ENCODE measurements at regions not wholly inside any gene's neighbourhood (a gene's known extent, or its start where the extent isn't known, plus 50 kb on each side); places are given as distances from the start of the nearest gene placed in this dataset.

DNA sequence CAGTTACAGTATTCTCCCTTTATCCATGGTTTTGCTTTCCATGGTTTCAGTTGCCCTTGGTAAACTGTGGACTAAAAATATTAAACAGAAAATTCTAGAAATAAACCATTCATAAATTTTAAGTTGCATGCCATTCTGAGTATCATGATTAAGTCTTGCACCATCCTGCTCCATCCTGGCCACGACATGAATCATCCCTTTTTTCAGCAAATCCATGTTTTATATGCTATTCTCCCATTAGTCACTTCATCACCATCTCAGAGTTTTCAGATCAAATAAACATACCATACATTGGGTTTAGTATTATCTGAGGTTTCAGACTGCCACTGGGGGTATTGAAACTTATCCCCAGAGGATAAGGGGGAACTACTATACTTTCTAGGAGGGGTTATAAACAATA lies 234.4 kb upstream of the ATP10B start:
- H4K8ac ChIP-seq (ENCODE audit: low read depth, low read length): no peak overlapping the region
- no peak overlapping the region for H2BK5ac ChIP-seq (ENCODE audit: low read length)
- no peak overlapping the region for H3K9ac ChIP-seq (ENCODE audit: low read depth, low read length, poor library complexity)
- H4K91ac ChIP-seq (ENCODE audit: low read depth, low read length, poor library complexity): no peak overlapping the region
- H2AK5ac ChIP-seq (ENCODE audit: low read depth, low read length): no peak overlapping the region
- no peak overlapping the region for H2BK120ac ChIP-seq (ENCODE audit: low read depth, low read length)
- H3K4me3 ChIP-seq (ENCODE audit: low read length in 2 of 2): no peak overlapping the region
- no peak overlapping the region for H3K23ac ChIP-seq (ENCODE audit: low read depth, low read length, poor library complexity)
- no peaks in the 10 kb centered on the region for H3K36me3 ChIP-seq (replicated peaks in 1 of 2; ENCODE audit: control insufficient read depth in 2 of 2, insufficient read depth in 2 of 2, low read length in 2 of 2)
- no peak overlapping the region for H2BK12ac ChIP-seq (ENCODE audit: low read length)
- H3K14ac ChIP-seq (ENCODE audit: low read length): no peak overlapping the region
- H3K4me1 ChIP-seq (ENCODE audit: control insufficient read depth in 2 of 2, insufficient read depth in 1 of 2, low read depth in 1 of 2, low read length in 2 of 2): no peaks in the 10 kb centered on the region
- H2BK15ac ChIP-seq (ENCODE audit: low read length): no peak overlapping the region
- H3K4ac ChIP-seq (ENCODE audit: low read length): no peak overlapping the region
- H3K79me1 ChIP-seq (ENCODE audit: low read depth, low read length): no peaks in the 10 kb centered on the region
- H3K27ac ChIP-seq (replicated peaks; ENCODE audit: low read length): no peak overlapping the region
- DNase-seq (ENCODE audit: low spot score): no peak
- no peaks in the 10 kb centered on the region for H3K9me3 ChIP-seq (replicated peaks in 1 of 2; ENCODE audit: control insufficient read depth in 2 of 2, insufficient read depth in 1 of 2, low read depth in 1 of 2, low read length in 2 of 2)
- no peak overlapping the region for H3K4me2 ChIP-seq (ENCODE audit: insufficient read depth, low read length, poor library complexity, severe bottlenecking)
- no CpG with 5 or more reads among the region's 1 CpG for WGBS, 2 donors (ENCODE audit: extremely low coverage in 2 of 2, insufficient read length in 2 of 2, insufficient replicate concordance in 1 of 2)
- H3K27me3 ChIP-seq (ENCODE audit: control insufficient read depth in 3 of 3, insufficient read depth in 3 of 3, low read depth in 1 of 3, low read length in 3 of 3): no peaks in the 10 kb centered on the region
- no peak overlapping the region for H3K18ac ChIP-seq (ENCODE audit: low read length)
- H2AFZ ChIP-seq (ENCODE audit: low read length): no peak overlapping the region

DNA sequence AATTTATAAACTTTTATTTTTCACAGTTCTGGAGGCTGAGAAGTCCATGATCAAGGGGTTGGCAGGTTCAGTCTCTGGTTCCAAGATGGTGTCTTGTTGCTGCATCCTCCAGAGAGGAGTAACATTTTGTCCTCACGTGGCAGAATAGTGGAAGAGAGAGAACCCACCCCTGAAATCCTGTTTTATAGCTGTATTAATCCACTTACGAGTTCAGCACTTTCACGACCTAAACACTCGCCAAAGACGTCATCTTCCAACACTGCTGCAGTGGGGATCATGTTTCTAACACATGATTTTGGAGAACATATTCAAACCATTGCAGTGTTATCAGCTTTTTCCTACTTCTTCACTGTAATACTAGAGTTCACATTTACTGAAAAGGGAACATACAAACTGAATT lies 233.0 kb upstream of the ATP10B start:
- Histone ChIP-seq H2BK5ac (ENCODE audit: low read length) (no peak overlapping the region), H3K23ac (ENCODE audit: low read depth, low read length, poor library complexity) (no peak overlapping the region), H3K4me3 (ENCODE audit: low read length in 2 of 2) (no peak overlapping the region), H4K91ac (ENCODE audit: low read depth, low read length, poor library complexity) (no peak overlapping the region), H3K4ac (ENCODE audit: low read length) (no peak overlapping the region), H2BK120ac (ENCODE audit: low read depth, low read length) (no peak overlapping the region), H3K27ac (replicated peaks; ENCODE audit: low read length) (no peak overlapping the region), H3K36me3 (replicated peaks in 1 of 2; ENCODE audit: control insufficient read depth in 2 of 2, insufficient read depth in 2 of 2, low read length in 2 of 2) (no peaks in the 10 kb centered on the region), H3K14ac (ENCODE audit: low read length) (no peak overlapping the region), H2AK5ac (ENCODE audit: low read depth, low read length) (no peak overlapping the region), H2BK15ac (ENCODE audit: low read length) (no peak overlapping the region), H3K9me3 (replicated peaks in 1 of 2; ENCODE audit: control insufficient read depth in 2 of 2, insufficient read depth in 1 of 2, low read depth in 1 of 2, low read length in 2 of 2) (no peaks in the 10 kb centered on the region), H3K18ac (ENCODE audit: low read length) (no peak overlapping the region), H3K4me2 (ENCODE audit: insufficient read depth, low read length, poor library complexity, severe bottlenecking) (no peak overlapping the region), H2BK12ac (ENCODE audit: low read length) (no peak overlapping the region), H3K4me1 (ENCODE audit: control insufficient read depth in 2 of 2, insufficient read depth in 1 of 2, low read depth in 1 of 2, low read length in 2 of 2) (no peaks in the 10 kb centered on the region), H4K8ac (ENCODE audit: low read depth, low read length) (no peak overlapping the region), H3K79me1 (ENCODE audit: low read depth, low read length) (no peaks in the 10 kb centered on the region), H3K27me3 (ENCODE audit: control insufficient read depth in 3 of 3, insufficient read depth in 3 of 3, low read depth in 1 of 3, low read length in 3 of 3) (no peaks in the 10 kb centered on the region), H2AFZ (ENCODE audit: low read length) (no peak overlapping the region), H3K9ac (ENCODE audit: low read depth, low read length, poor library complexity) (no peak overlapping the region)
- WGBS, 2 donors (ENCODE audit: extremely low coverage in 2 of 2, insufficient read length in 2 of 2, insufficient replicate concordance in 1 of 2): no CpG with 5 or more reads among the region's 5 CpGs
- DNase-seq (ENCODE audit: low spot score): no peak

DNA sequence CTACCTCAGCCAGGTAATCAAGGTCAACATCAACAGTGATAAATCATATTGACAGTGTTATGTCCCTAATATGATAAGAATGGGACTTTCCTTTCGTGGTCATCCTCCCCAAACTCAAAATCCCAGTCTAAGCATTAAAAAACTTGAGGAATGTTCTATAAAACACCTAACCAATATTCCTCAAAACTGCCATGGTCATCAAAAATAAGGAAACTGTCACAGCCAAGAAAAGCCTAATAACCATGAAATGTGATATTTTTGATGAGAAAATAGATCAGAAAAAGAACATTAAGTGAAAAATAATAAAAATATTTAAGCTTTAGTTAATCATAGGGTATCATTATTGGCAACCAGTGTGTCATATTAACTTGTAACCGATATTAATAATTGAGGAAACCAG lies 232.1 kb upstream of the ATP10B start:
- Histone ChIP-seq H4K91ac (ENCODE audit: low read depth, low read length, poor library complexity) (no peak overlapping the region), H3K4me2 (ENCODE audit: insufficient read depth, low read length, poor library complexity, severe bottlenecking) (no peak overlapping the region), H3K9ac (ENCODE audit: low read depth, low read length, poor library complexity) (no peak overlapping the region), H2BK120ac (ENCODE audit: low read depth, low read length) (no peak overlapping the region), H2AK5ac (ENCODE audit: low read depth, low read length) (no peak overlapping the region), H3K9me3 (replicated peaks in 1 of 2; ENCODE audit: control insufficient read depth in 2 of 2, insufficient read depth in 1 of 2, low read depth in 1 of 2, low read length in 2 of 2) (no peaks in the 10 kb centered on the region), H2BK15ac (ENCODE audit: low read length) (no peak overlapping the region), H3K79me1 (ENCODE audit: low read depth, low read length) (no peaks in the 10 kb centered on the region), H4K8ac (ENCODE audit: low read depth, low read length) (no peak overlapping the region), H3K4ac (ENCODE audit: low read length) (no peak overlapping the region), H3K18ac (ENCODE audit: low read length) (no peak overlapping the region), H3K27me3 (ENCODE audit: control insufficient read depth in 3 of 3, insufficient read depth in 3 of 3, low read depth in 1 of 3, low read length in 3 of 3) (no peaks in the 10 kb centered on the region), H3K23ac (ENCODE audit: low read depth, low read length, poor library complexity) (no peak overlapping the region), H3K27ac (replicated peaks; ENCODE audit: low read length) (no peak overlapping the region), H2BK12ac (ENCODE audit: low read length) (no peak overlapping the region), H3K4me1 (ENCODE audit: control insufficient read depth in 2 of 2, insufficient read depth in 1 of 2, low read depth in 1 of 2, low read length in 2 of 2) (no peaks in the 10 kb centered on the region), H3K36me3 (replicated peaks in 1 of 2; ENCODE audit: control insufficient read depth in 2 of 2, insufficient read depth in 2 of 2, low read length in 2 of 2) (no peaks in the 10 kb centered on the region), H2BK5ac (ENCODE audit: low read length) (no peak overlapping the region), H3K14ac (ENCODE audit: low read length) (no peak overlapping the region), H2AFZ (ENCODE audit: low read length) (no peak overlapping the region), H3K4me3 (ENCODE audit: low read length in 2 of 2) (no peak overlapping the region)
- no CpG with 5 or more reads among the region's 2 CpGs for WGBS, 2 donors (ENCODE audit: extremely low coverage in 2 of 2, insufficient read length in 2 of 2, insufficient replicate concordance in 1 of 2)
- DNase-seq (ENCODE audit: low spot score): no peak

DNA sequence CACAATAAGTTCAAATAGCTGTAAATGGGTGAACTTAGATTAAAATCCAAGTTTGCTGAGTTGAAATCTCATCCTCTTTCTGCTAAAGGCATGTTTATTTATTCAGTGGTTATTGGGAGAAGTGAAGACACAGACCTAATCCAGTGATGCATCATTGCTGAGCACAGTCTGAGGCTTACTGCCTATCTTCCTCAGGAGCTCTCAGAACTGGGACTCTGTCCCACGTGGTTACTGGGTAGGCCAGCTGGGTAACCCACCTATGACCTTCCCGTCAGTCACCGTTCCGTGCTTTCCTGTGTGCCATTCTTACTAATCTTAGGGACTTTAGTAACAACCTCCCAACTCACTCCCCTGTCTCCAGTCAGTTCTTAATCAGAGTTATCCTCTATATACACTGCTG lies 226.8 kb upstream of the ATP10B start:
- H2BK12ac ChIP-seq (ENCODE audit: low read length): no peak overlapping the region
- no peak overlapping the region for H4K91ac ChIP-seq (ENCODE audit: low read depth, low read length, poor library complexity)
- no peaks in the 10 kb centered on the region for H3K36me3 ChIP-seq (replicated peaks in 1 of 2; ENCODE audit: control insufficient read depth in 2 of 2, insufficient read depth in 2 of 2, low read length in 2 of 2)
- DNase-seq (ENCODE audit: low spot score): no peak
- H3K4me2 ChIP-seq (ENCODE audit: insufficient read depth, low read length, poor library complexity, severe bottlenecking): no peak overlapping the region
- no peak overlapping the region for H3K18ac ChIP-seq (ENCODE audit: low read length)
- H2AFZ ChIP-seq (ENCODE audit: low read length): no peak overlapping the region
- H2BK120ac ChIP-seq (ENCODE audit: low read depth, low read length): no peak overlapping the region
- H3K27me3 ChIP-seq (ENCODE audit: control insufficient read depth in 3 of 3, insufficient read depth in 3 of 3, low read depth in 1 of 3, low read length in 3 of 3): no peaks in the 10 kb centered on the region
- no peak overlapping the region for H3K23ac ChIP-seq (ENCODE audit: low read depth, low read length, poor library complexity)
- H4K8ac ChIP-seq (ENCODE audit: low read depth, low read length): no peak overlapping the region
- H3K9me3 ChIP-seq (replicated peaks in 1 of 2; ENCODE audit: control insufficient read depth in 2 of 2, insufficient read depth in 1 of 2, low read depth in 1 of 2, low read length in 2 of 2): no peaks in the 10 kb centered on the region
- H2BK15ac ChIP-seq (ENCODE audit: low read length): no peak overlapping the region
- no peaks in the 10 kb centered on the region for H3K4me1 ChIP-seq (ENCODE audit: control insufficient read depth in 2 of 2, insufficient read depth in 1 of 2, low read depth in 1 of 2, low read length in 2 of 2)
- no peak overlapping the region for H3K4ac ChIP-seq (ENCODE audit: low read length)
- H3K9ac ChIP-seq (ENCODE audit: low read depth, low read length, poor library complexity): no peak overlapping the region
- no peak overlapping the region for H2AK5ac ChIP-seq (ENCODE audit: low read depth, low read length)
- H3K27ac ChIP-seq (replicated peaks; ENCODE audit: low read length): no peak overlapping the region
- WGBS, 2 donors (ENCODE audit: extremely low coverage in 2 of 2, insufficient read length in 2 of 2, insufficient replicate concordance in 1 of 2): no CpG with 5 or more reads among the region's 4 CpGs
- no peak overlapping the region for H2BK5ac ChIP-seq (ENCODE audit: low read length)
- no peak overlapping the region for H3K4me3 ChIP-seq (ENCODE audit: low read length in 2 of 2)
- no peak overlapping the region for H3K14ac ChIP-seq (ENCODE audit: low read length)
- H3K79me1 ChIP-seq (ENCODE audit: low read depth, low read length): no peaks in the 10 kb centered on the region
